ENCODE measurements at regions not wholly inside any gene's neighbourhood (a gene's known extent, or its start where the extent isn't known, plus 50 kb on each side); places are given as distances from the start of the nearest gene placed in this dataset.

- DNase-seq (ENCODE audit: low read depth) = no peak
- H3K4me3 ChIP-seq (ENCODE audit: low read depth, low read length) = no peak overlapping the region
- TF ChIP-seq CTCF (IDR thresholded peaks at IDR 0.05; ENCODE audit: insufficient read depth, low read length) = no peak
Measured at GRCh38 chr1:217253985-217254384, 376.9 kb downstream of the GPATCH2 start.

GRCh38 chr1:217253351-217253750 is 377.5 kb downstream of the GPATCH2 start:
- no peak for TF ChIP-seq CTCF (IDR thresholded peaks at IDR 0.05; ENCODE audit: insufficient read depth, low read length)
- no peak overlapping the region for H3K4me3 ChIP-seq (ENCODE audit: low read depth, low read length)
- no peak for DNase-seq (ENCODE audit: low read depth)

GRCh38 chr1:217251121-217251520 is 379.8 kb downstream of the GPATCH2 start:
- TF ChIP-seq CTCF (IDR thresholded peaks at IDR 0.05; ENCODE audit: insufficient read depth, low read length) = no peak

GRCh38 chr1:217249857-217250256 is 381.0 kb downstream of the GPATCH2 start:
- no peak for DNase-seq (ENCODE audit: low read depth)
- H3K4me3 ChIP-seq (ENCODE audit: low read depth, low read length) = no peak overlapping the region
- no peak for TF ChIP-seq CTCF (IDR thresholded peaks at IDR 0.05; ENCODE audit: insufficient read depth, low read length)

More at GRCh38 chr1:217251121-217251520, 379.8 kb downstream of the GPATCH2 start:
- DNase-seq (ENCODE audit: low read depth) = no peak
- H3K4me3 ChIP-seq (ENCODE audit: low read depth, low read length) = no peak overlapping the region

GRCh38 chr1:217244971-217245370 is 385.9 kb downstream of the GPATCH2 start:
- peak; percentile 35 for DNase-seq (ENCODE audit: low read depth)
- TF ChIP-seq CTCF (IDR thresholded peaks at IDR 0.05; ENCODE audit: insufficient read depth, low read length) = no peak
- H3K4me3 ChIP-seq (ENCODE audit: low read depth, low read length) = no peak overlapping the region

- DNase-seq (ENCODE audit: low read depth) = no peak
- H3K4me3 ChIP-seq (ENCODE audit: low read depth, low read length) = no peak overlapping the region
- no peak for TF ChIP-seq CTCF (IDR thresholded peaks at IDR 0.05; ENCODE audit: insufficient read depth, low read length)
Measured at GRCh38 chr1:217240656-217241055, 390.2 kb downstream of the GPATCH2 start.

- TF ChIP-seq CTCF (IDR thresholded peaks at IDR 0.05; ENCODE audit: insufficient read depth, low read length) = no peak
- DNase-seq (ENCODE audit: low read depth) = no peak
- no peak overlapping the region for H3K4me3 ChIP-seq (ENCODE audit: low read depth, low read length)
Measured at GRCh38 chr1:217238945-217239344, 391.9 kb downstream of the GPATCH2 start.
